ENCODE measurements at regions not wholly inside any gene's neighbourhood (a gene's known extent, or its start where the extent isn't known, plus 50 kb on each side); places are given as distances from the start of the nearest gene placed in this dataset.

GRCh38 chr17:6218333-6218732, 148.2 kb downstream of the WSCD1 start:
- H3K27ac ChIP-seq (ENCODE audit: low read depth, low read length): no peak overlapping the region
- no peaks in the 10 kb centered on the region for H3K36me3 ChIP-seq (ENCODE audit: insufficient read depth, low read length)
- no peak overlapping the region for H3K4me3 ChIP-seq (ENCODE audit: insufficient read depth, low read length)
- peaks cover under 1% of the 10 kb centered on the region for H3K4me1 ChIP-seq (ENCODE audit: insufficient read depth, low read length)
- peaks cover 58% of the 10 kb centered on the region for H3K27me3 ChIP-seq (ENCODE audit: insufficient read depth, low read length)
- no peak for DNase-seq (ENCODE audit: insufficient read length, low spot score, missing footprints)
- H4K20me1 ChIP-seq (ENCODE audit: insufficient read depth, low read length): no peaks in the 10 kb centered on the region
- no peak overlapping the region for H3K4me2 ChIP-seq (ENCODE audit: insufficient read depth, low read length)
- no peak for TF ChIP-seq CTCF (IDR thresholded peaks at IDR 0.05; ENCODE audit: extremely low read depth, low read depth, low read length)
- no peak overlapping the region for H2AFZ ChIP-seq (ENCODE audit: low read length)
- H3K79me2 ChIP-seq (ENCODE audit: insufficient read depth, low read length): no peaks in the 10 kb centered on the region
- H3K9me3 ChIP-seq (ENCODE audit: low read depth, low read length): no peaks in the 10 kb centered on the region

- Histone ChIP-seq H3K4me1 (ENCODE audit: insufficient read depth, low read length) (no peaks in the 10 kb centered on the region), H3K9me3 (ENCODE audit: low read depth, low read length) (no peaks in the 10 kb centered on the region), H3K4me2 (ENCODE audit: insufficient read depth, low read length) (no peak overlapping the region), H3K4me3 (ENCODE audit: insufficient read depth, low read length) (no peak overlapping the region), H3K27ac (ENCODE audit: low read depth, low read length) (no peak overlapping the region), H4K20me1 (ENCODE audit: insufficient read depth, low read length) (no peaks in the 10 kb centered on the region), H3K79me2 (ENCODE audit: insufficient read depth, low read length) (no peaks in the 10 kb centered on the region), H2AFZ (ENCODE audit: low read length) (no peak overlapping the region), H3K27me3 (ENCODE audit: insufficient read depth, low read length) (peaks cover 42% of the 10 kb centered on the region), H3K36me3 (ENCODE audit: insufficient read depth, low read length) (no peaks in the 10 kb centered on the region)
- no peak for DNase-seq (ENCODE audit: insufficient read length, low spot score, missing footprints)
- TF ChIP-seq CTCF (IDR thresholded peaks at IDR 0.05; ENCODE audit: extremely low read depth, low read depth, low read length): no peak
Observed at GRCh38 chr17:6215071-6216035, 145.2 kb downstream of the WSCD1 start.

GRCh38 chr17:6213859-6214258, 143.7 kb downstream of the WSCD1 start:
- H3K4me3 ChIP-seq (ENCODE audit: insufficient read depth, low read length): no peak overlapping the region
- no peak overlapping the region for H3K27ac ChIP-seq (ENCODE audit: low read depth, low read length)
- DNase-seq (ENCODE audit: insufficient read length, low spot score, missing footprints): no peak
- no peaks in the 10 kb centered on the region for H4K20me1 ChIP-seq (ENCODE audit: insufficient read depth, low read length)
- no peaks in the 10 kb centered on the region for H3K9me3 ChIP-seq (ENCODE audit: low read depth, low read length)
- no peaks in the 10 kb centered on the region for H3K36me3 ChIP-seq (ENCODE audit: insufficient read depth, low read length)
- H3K79me2 ChIP-seq (ENCODE audit: insufficient read depth, low read length): no peaks in the 10 kb centered on the region
- no peak for TF ChIP-seq CTCF (IDR thresholded peaks at IDR 0.05; ENCODE audit: extremely low read depth, low read depth, low read length)
- no peaks in the 10 kb centered on the region for H3K4me1 ChIP-seq (ENCODE audit: insufficient read depth, low read length)
- no peak overlapping the region for H2AFZ ChIP-seq (ENCODE audit: low read length)
- peaks cover 38% of the 10 kb centered on the region for H3K27me3 ChIP-seq (ENCODE audit: insufficient read depth, low read length)
- H3K4me2 ChIP-seq (ENCODE audit: insufficient read depth, low read length): no peak overlapping the region

GRCh38 chr17:6212766-6213165, 142.6 kb downstream of the WSCD1 start:
- H3K27me3 ChIP-seq (ENCODE audit: insufficient read depth, low read length): peaks cover 30% of the 10 kb centered on the region
- H3K4me2 ChIP-seq (ENCODE audit: insufficient read depth, low read length): no peak overlapping the region
- no peak overlapping the region for H3K27ac ChIP-seq (ENCODE audit: low read depth, low read length)
- no peak overlapping the region for H3K4me3 ChIP-seq (ENCODE audit: insufficient read depth, low read length)
- no peak for TF ChIP-seq CTCF (IDR thresholded peaks at IDR 0.05; ENCODE audit: extremely low read depth, low read depth, low read length)
- no peaks in the 10 kb centered on the region for H3K36me3 ChIP-seq (ENCODE audit: insufficient read depth, low read length)
- no peak overlapping the region for H2AFZ ChIP-seq (ENCODE audit: low read length)
- H4K20me1 ChIP-seq (ENCODE audit: insufficient read depth, low read length): no peaks in the 10 kb centered on the region
- no peaks in the 10 kb centered on the region for H3K4me1 ChIP-seq (ENCODE audit: insufficient read depth, low read length)
- no peak for DNase-seq (ENCODE audit: insufficient read length, low spot score, missing footprints)
- no peaks in the 10 kb centered on the region for H3K79me2 ChIP-seq (ENCODE audit: insufficient read depth, low read length)
- H3K9me3 ChIP-seq (ENCODE audit: low read depth, low read length): no peaks in the 10 kb centered on the region

Data from osteoblast (primary cell).